SK-N-SH treated with all-trans-retinoic acid at 6 μM for 48 hours (cell line): ENCODE measurements at regions not wholly inside any gene's neighbourhood (a gene's known extent, or its start where the extent isn't known, plus 50 kb on each side); places are given as distances from the start of the nearest gene placed in this dataset.

Experiments used
- ATAC-seq: fragments of 200-7000 bp; cut with Tn5 transposase; 3 replicates; pipeline ENCODE4 v1.9.1; 2020; ENCODE audit warnings: mild to moderate bottlenecking, moderate library complexity
- ARNTL ChIP-seq: fragments of 450-650 bp; formaldehyde crosslinking; IDR thresholded peaks from 2 replicates; pipeline ENCODE4 v1.5.0; 2020; ENCODE audit warnings: low read depth, mild to moderate bottlenecking, moderate library complexity, borderline replicate concordance
- BACH2 ChIP-seq: fragments of 250-450 bp; sonication (Bioruptor Pico); IDR thresholded peaks from 2 replicates; pipeline ENCODE4 v1.9.0; 2021; ENCODE audit warnings: mild to moderate bottlenecking, borderline replicate concordance
- CSDC2 ChIP-seq: fragments of 250-450 bp; sonication (Bioruptor Pico); IDR thresholded peaks from 2 replicates; pipeline ENCODE4 v1.5.0; 2020; ENCODE audit warnings: mild to moderate bottlenecking, moderate library complexity
- CSRNP3 ChIP-seq: fragments of 250-450 bp; sonication (Bioruptor Pico); IDR thresholded peaks from 2 replicates; pipeline ENCODE4 v1.5.1; 2021; ENCODE audit warnings: mild to moderate bottlenecking, moderate library complexity
- ESRRG ChIP-seq: fragments of 250-450 bp; sonication (Bioruptor Pico); IDR thresholded peaks from 2 replicates; pipeline ENCODE4 v1.6.1; 2021; ENCODE audit warnings: mild to moderate bottlenecking
- GLIS3 ChIP-seq: fragments of 250-450 bp; sonication (Bioruptor Pico); IDR thresholded peaks from 2 replicates; pipeline ENCODE4 v1.5.0; 2020; ENCODE audit warnings: mild to moderate bottlenecking, moderate library complexity
- ISL1 ChIP-seq: fragments of 250-450 bp; sonication (Bioruptor Pico); IDR thresholded peaks from 2 replicates; pipeline ENCODE4 v2.1.2; 2022; ENCODE audit warnings: mild to moderate bottlenecking, moderate library complexity
- OSR1 ChIP-seq: fragments of 250-450 bp; sonication (Bioruptor Pico); IDR thresholded peaks from 2 replicates; pipeline ENCODE4 v1.8.0; 2022; ENCODE audit warnings: moderate library complexity, mild to moderate bottlenecking, inconsistent platforms
- PATZ1 ChIP-seq: fragments of 250-450 bp; sonication (Bioruptor Pico); IDR thresholded peaks from 2 replicates; pipeline ENCODE4 v1.8.0; 2020; ENCODE audit warnings: mild to moderate bottlenecking, moderate library complexity, borderline replicate concordance
- PPARA ChIP-seq: fragments of 250-450 bp; sonication (Bioruptor Pico); IDR thresholded peaks from 2 replicates; pipeline ENCODE4 v1.5.0; 2020; ENCODE audit warnings: mild to moderate bottlenecking, borderline replicate concordance
- SNAI2 ChIP-seq: fragments of 250-450 bp; sonication (Bioruptor Pico); IDR thresholded peaks from 2 replicates; pipeline ENCODE4 v1.5.0; 2020; ENCODE audit warnings: mild to moderate bottlenecking, moderate library complexity
- TCF4 ChIP-seq: fragments of 250-450 bp; sonication (Bioruptor Pico); IDR thresholded peaks from 2 replicates; pipeline ENCODE4 v1.8.0; 2021; ENCODE audit warnings: mild to moderate bottlenecking, moderate library complexity, borderline replicate concordance
- TSHZ2 ChIP-seq: fragments of 250-450 bp; sonication (Bioruptor Pico); IDR thresholded peaks from 2 replicates; pipeline ENCODE4 v1.5.0; 2020; ENCODE audit warnings: mild to moderate bottlenecking, moderate library complexity
- ZC3H10 ChIP-seq: fragments of 250-450 bp; sonication (Bioruptor Pico); IDR thresholded peaks from 2 replicates; pipeline ENCODE4 v1.5.1; 2021; ENCODE audit warnings: mild to moderate bottlenecking, moderate library complexity
- ZFP3 ChIP-seq: fragments of 250-450 bp; sonication (Bioruptor Pico); IDR thresholded peaks from 2 replicates; pipeline ENCODE4 v1.5.0; 2020; ENCODE audit warnings: mild to moderate bottlenecking, moderate library complexity
- ZFP30 ChIP-seq: fragments of 450-650 bp; formaldehyde crosslinking; IDR thresholded peaks from 2 replicates; pipeline ENCODE4 v1.5.0; 2022; ENCODE audit warnings: mild to moderate bottlenecking, moderate library complexity
- ZNF565 ChIP-seq: fragments of 450-650 bp; formaldehyde crosslinking; conservative IDR thresholded peaks from 2 replicates; pipeline ENCODE4 v1.5.0; 2020; ENCODE audit warnings: low read depth, mild to moderate bottlenecking, moderate library complexity
- ZNF70 ChIP-seq: fragments of 450-650 bp; formaldehyde crosslinking; IDR thresholded peaks from 2 replicates; pipeline ENCODE4 v1.5.0; 2020; ENCODE audit warnings: mild to moderate bottlenecking, moderate library complexity
- ZNF8 ChIP-seq: fragments of 450-650 bp; formaldehyde crosslinking; IDR thresholded peaks from 2 replicates; pipeline ENCODE4 v1.5.0; 2020; ENCODE audit warnings: mild to moderate bottlenecking, moderate library complexity

- no peak for ATAC-seq
- TF ChIP-seq ISL1 (no peak), OSR1 (no peak)
Measured at GRCh38 chr2:220000080-220000479, 372.6 kb downstream of the SLC4A3 start.

GRCh38 chr2:220000586-220000985 is 373.2 kb downstream of the SLC4A3 start:
- TF ChIP-seq ESRRG (CRISPR knock-in tag): no peak
- no peak for TF ChIP-seq CSDC2 (CRISPR knock-in tag)
- no peak for TF ChIP-seq PPARA (CRISPR knock-in tag)
- TF ChIP-seq ZNF565 (CRISPR knock-in tag): no peak
- no peak for TF ChIP-seq OSR1
- no peak for TF ChIP-seq ZNF8 (CRISPR knock-in tag)
- TF ChIP-seq BACH2: no peak
- no peak for TF ChIP-seq TSHZ2
- no peak for TF ChIP-seq ZNF70 (CRISPR knock-in tag)
- no peak for TF ChIP-seq ZC3H10 (CRISPR knock-in tag)
- no peak for TF ChIP-seq GLIS3
- ATAC-seq: no peak

- ATAC-seq: peak; percentile 62
Measured at GRCh38 chr2:220001751-220002150, 374.3 kb downstream of the SLC4A3 start.

GRCh38 chr2:220002251-220002650 is 374.8 kb downstream of the SLC4A3 start:
- no peak for TF ChIP-seq OSR1
- TF ChIP-seq SNAI2 (CRISPR knock-in tag): no peak
- TF ChIP-seq ZNF70 (CRISPR knock-in tag): no peak
- TF ChIP-seq ZNF8 (CRISPR knock-in tag): no peak
- no peak for TF ChIP-seq ESRRG (CRISPR knock-in tag)
- ATAC-seq: peak; percentile 12; the same call in 1 of the 3 replicates

More at GRCh38 chr2:220001751-220002150, 374.3 kb downstream of the SLC4A3 start:
- no peak for TF ChIP-seq ZNF8 (CRISPR knock-in tag)
- peak; percentile 27; the same call in 1 of the 2 replicates for TF ChIP-seq ISL1

GRCh38 chr2:220002699-220003098 is 375.3 kb downstream of the SLC4A3 start:
- ATAC-seq: no peak
- TF ChIP-seq ZFP3 (CRISPR knock-in tag) (no peak), PATZ1 (CRISPR knock-in tag) (no peak), OSR1 (no peak), PPARA (CRISPR knock-in tag) (no peak), TCF4 (CRISPR knock-in tag) (no peak), ZFP30 (CRISPR knock-in tag) (no peak)

- no peak for TF ChIP-seq CSRNP3 (CRISPR knock-in tag)
- TF ChIP-seq ZNF8 (CRISPR knock-in tag): no peak
- no peak for TF ChIP-seq SNAI2 (CRISPR knock-in tag)
- TF ChIP-seq GLIS3: no peak
- TF ChIP-seq ZC3H10 (CRISPR knock-in tag): no peak
- TF ChIP-seq ZFP3 (CRISPR knock-in tag): no peak
- TF ChIP-seq ARNTL: no peak
- TF ChIP-seq ZNF70 (CRISPR knock-in tag): no peak
- no peak for TF ChIP-seq TCF4 (CRISPR knock-in tag)
- TF ChIP-seq, all 23 proteins: peak for 0
- no peak for ATAC-seq
Measured at GRCh38 chr2:220005362-220005761, 377.9 kb downstream of the SLC4A3 start.
